ENCODE measurements at regions not wholly inside any gene's neighbourhood (a gene's known extent, or its start where the extent isn't known, plus 50 kb on each side); places are given as distances from the start of the nearest gene placed in this dataset.

DNA sequence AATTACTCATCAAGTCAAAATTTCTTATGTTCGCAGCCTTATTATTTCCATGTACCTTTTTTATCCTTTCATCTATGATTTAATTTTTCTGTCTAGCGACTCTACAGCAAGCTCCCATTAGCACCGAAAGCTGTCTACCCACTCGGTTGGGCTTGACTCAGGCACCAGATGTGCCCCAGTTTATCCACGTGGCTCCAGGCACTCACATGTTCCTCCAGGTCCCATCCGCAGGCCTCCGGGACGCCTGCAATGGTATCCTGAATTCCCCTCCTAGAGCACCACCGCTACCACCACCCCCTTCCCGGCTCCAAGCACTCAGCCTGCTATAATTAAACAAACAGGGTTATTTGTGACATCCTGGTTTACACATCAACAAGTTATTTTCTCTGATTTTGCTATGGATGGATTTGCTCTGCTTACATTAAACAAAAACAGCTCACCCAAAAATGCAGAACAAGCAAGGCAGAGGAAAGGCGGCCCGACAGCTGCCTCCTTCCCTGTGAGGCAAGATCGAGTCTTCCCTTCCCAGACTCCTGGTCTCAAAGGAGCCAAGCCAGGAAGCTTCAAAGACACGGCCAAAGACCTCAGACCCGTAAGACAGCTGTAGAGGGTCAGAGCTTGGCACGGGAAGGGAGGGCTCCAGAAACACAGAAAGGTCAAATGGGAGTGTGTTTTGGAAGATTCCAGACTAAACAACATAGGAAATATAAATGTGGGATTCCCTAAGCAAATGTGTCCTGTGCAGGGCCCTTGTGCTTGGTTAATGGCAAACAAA is 253.8 kb downstream of the TTC8 start:
- TF ChIP-seq, protein P1, sequence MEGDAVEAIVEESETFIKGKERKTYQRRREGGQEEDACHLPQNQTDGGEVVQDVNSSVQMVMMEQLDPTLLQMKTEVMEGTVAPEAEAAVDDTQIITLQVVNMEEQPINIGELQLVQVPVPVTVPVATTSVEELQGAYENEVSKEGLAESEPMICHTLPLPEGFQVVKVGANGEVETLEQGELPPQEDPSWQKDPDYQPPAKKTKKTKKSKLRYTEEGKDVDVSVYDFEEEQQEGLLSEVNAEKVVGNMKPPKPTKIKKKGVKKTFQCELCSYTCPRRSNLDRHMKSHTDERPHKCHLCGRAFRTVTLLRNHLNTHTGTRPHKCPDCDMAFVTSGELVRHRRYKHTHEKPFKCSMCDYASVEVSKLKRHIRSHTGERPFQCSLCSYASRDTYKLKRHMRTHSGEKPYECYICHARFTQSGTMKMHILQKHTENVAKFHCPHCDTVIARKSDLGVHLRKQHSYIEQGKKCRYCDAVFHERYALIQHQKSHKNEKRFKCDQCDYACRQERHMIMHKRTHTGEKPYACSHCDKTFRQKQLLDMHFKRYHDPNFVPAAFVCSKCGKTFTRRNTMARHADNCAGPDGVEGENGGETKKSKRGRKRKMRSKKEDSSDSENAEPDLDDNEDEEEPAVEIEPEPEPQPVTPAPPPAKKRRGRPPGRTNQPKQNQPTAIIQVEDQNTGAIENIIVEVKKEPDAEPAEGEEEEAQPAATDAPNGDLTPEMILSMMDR (IDR thresholded peaks at IDR 0.05 in 8 of 11, conservative IDR thresholded peaks at IDR 0.05 in 3 of 11): no peak
- TF ChIP-seq POLR2A (IDR thresholded peaks at IDR 0.05): no peak
